Hepatocyte (in vitro differentiated cells): ENCODE measurements at regions not wholly inside any gene's neighbourhood (a gene's known extent, or its start where the extent isn't known, plus 50 kb on each side); places are given as distances from the start of the nearest gene placed in this dataset.

Experiments used
- DNase-seq: peaks from one replicate; pipeline ENCODE4 v3.0.0-alpha.2; 2016; ENCODE audit warnings: low spot score
- H2AFZ ChIP-seq: fragments of 200-600 bp; sonication (generic); 2 replicates; pipeline ENCODE4 v1.6.0; 2016; ENCODE audit warnings: antibody characterized with exemption, mild to moderate bottlenecking
- H3K27ac ChIP-seq: fragments of 200-600 bp; sonication (generic); 2 replicates; pipeline ENCODE4 v1.5.1; 2016; ENCODE audit warnings: mild to moderate bottlenecking
- H3K27me3 ChIP-seq: fragments of 200-600 bp; sonication (generic); 2 replicates; pipeline ENCODE4 v1.6.1; 2016
- H3K36me3 ChIP-seq: fragments of 200-600 bp; sonication (generic); replicated peaks from 2 replicates; pipeline ENCODE4 v1.5.1; 2016; ENCODE audit warnings: low read depth; ENCODE audit not compliant: insufficient read depth
- H3K4me1 ChIP-seq: fragments of 200-600 bp; sonication (generic); 2 replicates; pipeline ENCODE4 v1.5.1; 2016; ENCODE audit warnings: mild to moderate bottlenecking, moderate library complexity; ENCODE audit not compliant: insufficient read depth
- H3K4me2 ChIP-seq: fragments of 200-600 bp; sonication (generic); 2 replicates; pipeline ENCODE4 v1.6.0; 2016
- H3K4me3 ChIP-seq: fragments of 200-600 bp; sonication (generic); 2 replicates; pipeline ENCODE4 v1.5.1; 2016; ENCODE audit warnings: mild to moderate bottlenecking
- H3K79me2 ChIP-seq: fragments of 200-600 bp; sonication (generic); 2 replicates; pipeline ENCODE4 v1.6.0; 2017; ENCODE audit warnings: mild to moderate bottlenecking
- H3K9me2 ChIP-seq: fragments of 200-600 bp; sonication (generic); replicated peaks from 2 replicates; pipeline ENCODE4 v1.6.0; 2017; ENCODE audit warnings: mild to moderate bottlenecking; ENCODE audit not compliant: insufficient read depth
- H3K9me3 ChIP-seq: fragments of 200-600 bp; sonication (generic); 2 replicates; pipeline ENCODE4 v1.5.1; 2016; ENCODE audit warnings: low read depth, mild to moderate bottlenecking
- H4K20me1 ChIP-seq: fragments of 200-600 bp; sonication (generic); 2 replicates; pipeline ENCODE4 v1.6.0; 2016; ENCODE audit warnings: mild to moderate bottlenecking; ENCODE audit not compliant: insufficient read depth, poor library complexity, severe bottlenecking
- EZH2 ChIP-seq: fragments of 200-600 bp; sonication (generic); IDR thresholded peaks from 2 replicates; pipeline ENCODE4 v1.6.1; 2016; ENCODE audit warnings: antibody characterized with exemption, mild to moderate bottlenecking, borderline replicate concordance
- EZH2phosphoT487 ChIP-seq: fragments of 200-600 bp; sonication (generic); IDR thresholded peaks from one replicate; pipeline ENCODE4 v1.6.1; 2018; ENCODE audit warnings: antibody characterized with exemption, mild to moderate bottlenecking, low read depth, moderate library complexity; ENCODE audit not compliant: unreplicated experiment, severe bottlenecking
- WGBS: methylation state at CpG from one replicate; pipeline ENCODE4 v1.1.6; 2016; ENCODE audit warnings: low lambda C conversion rate; ENCODE audit errors: missing lambda C conversion rate; 5-methylcytosine and 5-hydroxymethylcytosine counted together
- TF ChIP-seq, protein P1 (sequence below): fragments of 200-600 bp; sonication (generic); IDR thresholded peaks from 2 replicates; pipeline ENCODE4 v1.5.1; 2016; ENCODE audit warnings: antibody characterized with exemption, mild to moderate bottlenecking; ENCODE audit not compliant: poor library complexity

- TF ChIP-seq EZH2phosphoT487 (no peak), EZH2 (no peak)
- TF ChIP-seq, protein P1, sequence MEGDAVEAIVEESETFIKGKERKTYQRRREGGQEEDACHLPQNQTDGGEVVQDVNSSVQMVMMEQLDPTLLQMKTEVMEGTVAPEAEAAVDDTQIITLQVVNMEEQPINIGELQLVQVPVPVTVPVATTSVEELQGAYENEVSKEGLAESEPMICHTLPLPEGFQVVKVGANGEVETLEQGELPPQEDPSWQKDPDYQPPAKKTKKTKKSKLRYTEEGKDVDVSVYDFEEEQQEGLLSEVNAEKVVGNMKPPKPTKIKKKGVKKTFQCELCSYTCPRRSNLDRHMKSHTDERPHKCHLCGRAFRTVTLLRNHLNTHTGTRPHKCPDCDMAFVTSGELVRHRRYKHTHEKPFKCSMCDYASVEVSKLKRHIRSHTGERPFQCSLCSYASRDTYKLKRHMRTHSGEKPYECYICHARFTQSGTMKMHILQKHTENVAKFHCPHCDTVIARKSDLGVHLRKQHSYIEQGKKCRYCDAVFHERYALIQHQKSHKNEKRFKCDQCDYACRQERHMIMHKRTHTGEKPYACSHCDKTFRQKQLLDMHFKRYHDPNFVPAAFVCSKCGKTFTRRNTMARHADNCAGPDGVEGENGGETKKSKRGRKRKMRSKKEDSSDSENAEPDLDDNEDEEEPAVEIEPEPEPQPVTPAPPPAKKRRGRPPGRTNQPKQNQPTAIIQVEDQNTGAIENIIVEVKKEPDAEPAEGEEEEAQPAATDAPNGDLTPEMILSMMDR = no peak
- Histone ChIP-seq H3K27ac (no peak overlapping the region), H3K27me3 (no peaks in the 10 kb centered on the region), H3K4me1 (peaks cover 13% of the 10 kb centered on the region), H3K79me2 (no peaks in the 10 kb centered on the region), H4K20me1 (no peaks in the 10 kb centered on the region), H3K4me2 (no peak overlapping the region), H3K36me3 (no peaks in the 10 kb centered on the region), H3K4me3 (no peak overlapping the region), H2AFZ (no peak overlapping the region), H3K9me2 (no peaks in the 10 kb centered on the region), H3K9me3 (no peaks in the 10 kb centered on the region)
- 68% methylated on average over 2 of the region's 2 CpGs for WGBS
- DNase-seq = no peak
These were observed 319.1 kb downstream of the OXSM start for GRCh38 chr3:26108846-26109489.

DNA sequence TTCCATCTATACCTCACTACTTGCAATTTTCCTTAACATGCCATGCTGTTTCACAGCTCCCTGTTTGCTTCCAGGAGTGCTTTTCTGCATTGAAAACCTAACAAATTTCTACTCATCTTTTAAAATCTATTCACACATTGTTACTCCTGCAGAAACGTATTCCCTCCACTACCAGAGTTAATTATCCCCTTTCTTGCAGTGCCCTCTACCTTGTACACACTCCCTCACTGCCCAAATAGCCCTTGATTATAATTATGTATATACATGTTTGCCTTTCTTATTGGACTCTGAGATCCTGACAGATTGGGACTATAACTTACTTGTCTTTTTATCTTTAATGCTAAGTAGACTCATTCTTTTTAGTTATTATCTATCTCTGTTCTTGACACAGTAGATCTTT is 325.0 kb downstream of the OXSM start:
- H3K27me3 ChIP-seq = no peaks in the 10 kb centered on the region
- no peaks in the 10 kb centered on the region for H3K36me3 ChIP-seq
- H3K27ac ChIP-seq = no peak overlapping the region
- no peaks in the 10 kb centered on the region for H3K4me1 ChIP-seq
- no peak overlapping the region for H3K4me2 ChIP-seq
- no peak for DNase-seq
- no peaks in the 10 kb centered on the region for H4K20me1 ChIP-seq
- H3K79me2 ChIP-seq = no peaks in the 10 kb centered on the region
- no peaks in the 10 kb centered on the region for H3K9me3 ChIP-seq
- H2AFZ ChIP-seq = no peak overlapping the region
- H3K4me3 ChIP-seq = no peak overlapping the region
- 83% methylated on average over 1 of the region's 1 CpG for WGBS
- TF ChIP-seq EZH2phosphoT487 (no peak), EZH2 (no peak)
- TF ChIP-seq, protein P1 = no peak
- no peaks in the 10 kb centered on the region for H3K9me2 ChIP-seq

DNA sequence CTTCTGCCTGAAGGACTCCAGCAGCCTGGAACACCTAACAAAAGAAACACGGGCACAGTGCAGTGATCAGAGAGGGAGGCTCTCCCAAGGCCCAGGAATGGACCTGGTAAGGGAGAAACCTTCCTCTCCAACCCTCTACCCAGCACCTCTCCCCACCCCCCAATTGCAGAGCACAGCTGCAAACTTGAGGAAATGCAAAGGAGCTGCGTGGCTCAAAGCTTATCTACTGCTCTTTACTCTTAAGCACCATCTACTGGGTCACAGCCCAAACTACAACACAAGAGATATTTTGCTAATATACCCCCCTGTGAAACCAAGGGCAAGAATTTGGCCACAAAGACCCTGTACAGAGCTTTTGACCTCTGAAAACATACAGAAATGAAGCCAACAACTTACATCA is 328.3 kb downstream of the OXSM start:
- no peak for TF ChIP-seq EZH2phosphoT487
- TF ChIP-seq, protein P1 = peak; percentile 8
- Histone ChIP-seq H3K27me3 (no peaks in the 10 kb centered on the region), H3K4me3 (no peak overlapping the region), H3K9me2 (no peaks in the 10 kb centered on the region), H3K27ac (no peak overlapping the region), H4K20me1 (no peaks in the 10 kb centered on the region), H3K9me3 (peaks cover 1% of the 10 kb centered on the region), H3K4me1 (no peaks in the 10 kb centered on the region), H3K36me3 (no peaks in the 10 kb centered on the region), H2AFZ (no peak overlapping the region), H3K4me2 (no peak overlapping the region), H3K79me2 (no peaks in the 10 kb centered on the region)
- DNase-seq = no peak
- WGBS = 58% methylated on average over 2 of the region's 2 CpGs

DNA sequence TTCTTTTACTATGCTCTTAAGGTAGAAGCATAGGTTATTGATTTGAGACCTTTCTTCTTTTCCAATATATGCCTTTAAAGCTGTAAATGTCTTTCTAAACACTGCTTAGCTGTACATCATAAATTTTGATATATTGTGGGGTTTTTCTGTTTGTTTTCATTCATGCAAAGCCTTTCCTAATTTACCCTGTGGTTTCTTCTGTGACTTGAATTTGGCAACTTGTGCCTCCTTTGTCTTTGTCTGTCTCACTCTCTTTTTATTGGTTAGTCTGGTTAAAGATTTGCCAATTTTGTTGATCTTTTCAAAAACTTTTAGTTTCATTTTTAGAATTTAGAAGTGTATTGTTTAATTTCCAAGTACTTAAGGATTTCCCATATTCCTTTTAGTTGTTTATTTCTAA is 343.1 kb downstream of the OXSM start:
- H3K36me3 ChIP-seq = no peaks in the 10 kb centered on the region
- no peak overlapping the region for H3K27ac ChIP-seq
- no peaks in the 10 kb centered on the region for H3K9me3 ChIP-seq
- no peak overlapping the region for H3K4me3 ChIP-seq
- no peak for DNase-seq
- H3K27me3 ChIP-seq = no peaks in the 10 kb centered on the region
- no peaks in the 10 kb centered on the region for H3K9me2 ChIP-seq
- no peaks in the 10 kb centered on the region for H3K4me1 ChIP-seq
- H2AFZ ChIP-seq = no peak overlapping the region
- no peaks in the 10 kb centered on the region for H4K20me1 ChIP-seq
- H3K79me2 ChIP-seq = no peaks in the 10 kb centered on the region
- no peak overlapping the region for H3K4me2 ChIP-seq
- TF ChIP-seq, protein P1 = no peak
- TF ChIP-seq EZH2phosphoT487 = no peak
- no peak for TF ChIP-seq EZH2
